HepG2 (cell line): ENCODE measurements at regions not wholly inside any gene's neighbourhood (a gene's known extent, or its start where the extent isn't known, plus 50 kb on each side); places are given as distances from the start of the nearest gene placed in this dataset.

Experiments
- CCAR2 ChIP-seq: fragments of 200-400 bp; formaldehyde crosslinking; optimal IDR thresholded peaks from 2 replicates; pipeline ENCODE3; 2018; ENCODE audit warnings: low read depth, mild to moderate bottlenecking, low read length, moderate library complexity
- FOXJ3 ChIP-seq: sonication (generic); formaldehyde crosslinking; IDR thresholded peaks from 2 replicates; pipeline ENCODE4 v1.4.0; 2020; ENCODE audit warnings: missing genetic modification reagents, mild to moderate bottlenecking, borderline replicate concordance
- ZNF274 ChIP-seq: sonication (generic); formaldehyde crosslinking; IDR thresholded peaks from 2 replicates; pipeline ENCODE4 v1.5.1; 2020; ENCODE audit warnings: mild to moderate bottlenecking, missing genetic modification reagents
- ZNF839 ChIP-seq: sonication (generic); formaldehyde crosslinking; IDR thresholded peaks from 2 replicates; pipeline ENCODE4 v1.4.0; 2020; ENCODE audit warnings: missing genetic modification reagents, mild to moderate bottlenecking, borderline replicate concordance
- TF ChIP-seq, protein P1 (sequence below), 2 experiments: fragments of 450-650 bp in 1 of 2; sonication (generic) in 1 of 2; formaldehyde crosslinking in 1 of 2; IDR thresholded peaks; 2 replicates each; pipeline versions ENCODE4 v1.6.1 to v1.8.0; 2016 to 2022; ENCODE audit warnings: antibody characterized with exemption in 1 of 2, mild to moderate bottlenecking in 1 of 2, missing genetic modification reagents in 1 of 2
- TF ChIP-seq, protein P2 (sequence below): sonication (generic); formaldehyde crosslinking; IDR thresholded peaks from 2 replicates; pipeline ENCODE4 v1.5.0; 2020; ENCODE audit warnings: missing genetic modification reagents
- TF ChIP-seq, protein P3 (sequence below): IDR thresholded peaks from 2 replicates; pipeline ENCODE4 v1.6.1; 2016; ENCODE audit warnings: low read depth

DNA sequence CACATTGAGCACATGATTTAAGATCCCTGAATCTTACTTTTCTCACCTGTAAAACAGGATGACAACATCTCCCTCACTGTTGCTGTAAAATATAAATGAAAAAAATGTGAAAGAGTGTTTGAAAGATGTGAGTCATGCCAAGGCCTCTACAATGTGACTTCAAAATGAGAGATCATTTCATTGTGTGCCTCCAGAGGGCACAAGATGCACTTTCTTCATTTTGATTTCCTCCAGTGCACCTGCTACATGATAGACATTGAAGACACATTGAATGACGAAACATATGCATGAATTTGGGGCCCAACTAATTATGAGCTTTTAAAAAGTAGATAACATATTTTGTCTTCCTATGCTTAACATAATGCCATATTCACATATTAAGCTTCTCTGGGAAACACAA is 170.3 kb downstream of the MOBP start (continued):
- TF ChIP-seq, protein P1, sequence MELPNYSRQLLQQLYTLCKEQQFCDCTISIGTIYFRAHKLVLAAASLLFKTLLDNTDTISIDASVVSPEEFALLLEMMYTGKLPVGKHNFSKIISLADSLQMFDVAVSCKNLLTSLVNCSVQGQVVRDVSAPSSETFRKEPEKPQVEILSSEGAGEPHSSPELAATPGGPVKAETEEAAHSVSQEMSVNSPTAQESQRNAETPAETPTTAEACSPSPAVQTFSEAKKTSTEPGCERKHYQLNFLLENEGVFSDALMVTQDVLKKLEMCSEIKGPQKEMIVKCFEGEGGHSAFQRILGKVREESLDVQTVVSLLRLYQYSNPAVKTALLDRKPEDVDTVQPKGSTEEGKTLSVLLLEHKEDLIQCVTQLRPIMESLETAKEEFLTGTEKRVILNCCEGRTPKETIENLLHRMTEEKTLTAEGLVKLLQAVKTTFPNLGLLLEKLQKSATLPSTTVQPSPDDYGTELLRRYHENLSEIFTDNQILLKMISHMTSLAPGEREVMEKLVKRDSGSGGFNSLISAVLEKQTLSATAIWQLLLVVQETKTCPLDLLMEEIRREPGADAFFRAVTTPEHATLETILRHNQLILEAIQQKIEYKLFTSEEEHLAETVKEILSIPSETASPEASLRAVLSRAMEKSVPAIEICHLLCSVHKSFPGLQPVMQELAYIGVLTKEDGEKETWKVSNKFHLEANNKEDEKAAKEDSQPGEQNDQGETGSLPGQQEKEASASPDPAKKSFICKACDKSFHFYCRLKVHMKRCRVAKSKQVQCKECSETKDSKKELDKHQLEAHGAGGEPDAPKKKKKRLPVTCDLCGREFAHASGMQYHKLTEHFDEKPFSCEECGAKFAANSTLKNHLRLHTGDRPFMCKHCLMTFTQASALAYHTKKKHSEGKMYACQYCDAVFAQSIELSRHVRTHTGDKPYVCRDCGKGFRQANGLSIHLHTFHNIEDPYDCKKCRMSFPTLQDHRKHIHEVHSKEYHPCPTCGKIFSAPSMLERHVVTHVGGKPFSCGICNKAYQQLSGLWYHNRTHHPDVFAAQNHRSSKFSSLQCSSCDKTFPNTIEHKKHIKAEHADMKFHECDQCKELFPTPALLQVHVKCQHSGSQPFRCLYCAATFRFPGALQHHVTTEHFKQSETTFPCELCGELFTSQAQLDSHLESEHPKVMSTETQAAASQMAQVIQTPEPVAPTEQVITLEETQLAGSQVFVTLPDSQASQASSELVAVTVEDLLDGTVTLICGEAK (IDR thresholded peaks at IDR 0.05), result no peak
- TF ChIP-seq, protein P1 (CRISPR knock-in tag; IDR thresholded peaks at IDR 0.05), result no peak
- TF ChIP-seq, protein P2, sequence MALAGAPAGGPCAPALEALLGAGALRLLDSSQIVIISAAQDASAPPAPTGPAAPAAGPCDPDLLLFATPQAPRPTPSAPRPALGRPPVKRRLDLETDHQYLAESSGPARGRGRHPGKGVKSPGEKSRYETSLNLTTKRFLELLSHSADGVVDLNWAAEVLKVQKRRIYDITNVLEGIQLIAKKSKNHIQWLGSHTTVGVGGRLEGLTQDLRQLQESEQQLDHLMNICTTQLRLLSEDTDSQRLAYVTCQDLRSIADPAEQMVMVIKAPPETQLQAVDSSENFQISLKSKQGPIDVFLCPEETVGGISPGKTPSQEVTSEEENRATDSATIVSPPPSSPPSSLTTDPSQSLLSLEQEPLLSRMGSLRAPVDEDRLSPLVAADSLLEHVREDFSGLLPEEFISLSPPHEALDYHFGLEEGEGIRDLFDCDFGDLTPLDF (CRISPR knock-in tag), result no peak
- TF ChIP-seq CCAR2 (no peak), ZNF839 (CRISPR knock-in tag) (no peak), ZNF274 (CRISPR knock-in tag) (no peak), FOXJ3 (CRISPR knock-in tag) (no peak)
- TF ChIP-seq, protein P3, sequence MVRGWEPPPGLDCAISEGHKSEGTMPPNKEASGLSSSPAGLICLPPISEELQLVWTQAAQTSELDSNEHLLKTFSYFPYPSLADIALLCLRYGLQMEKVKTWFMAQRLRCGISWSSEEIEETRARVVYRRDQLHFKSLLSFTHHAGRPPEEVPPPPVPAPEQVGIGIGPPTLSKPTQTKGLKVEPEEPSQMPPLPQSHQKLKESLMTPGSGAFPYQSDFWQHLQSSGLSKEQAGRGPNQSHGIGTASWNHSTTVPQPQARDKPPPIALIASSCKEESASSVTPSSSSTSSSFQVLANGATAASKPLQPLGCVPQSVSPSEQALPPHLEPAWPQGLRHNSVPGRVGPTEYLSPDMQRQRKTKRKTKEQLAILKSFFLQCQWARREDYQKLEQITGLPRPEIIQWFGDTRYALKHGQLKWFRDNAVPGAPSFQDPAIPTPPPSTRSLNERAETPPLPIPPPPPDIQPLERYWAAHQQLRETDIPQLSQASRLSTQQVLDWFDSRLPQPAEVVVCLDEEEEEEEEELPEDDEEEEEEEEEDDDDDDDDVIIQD (CRISPR knock-in tag), result no peak
